HFFc6 (cell line): ENCODE measurements at regions not wholly inside any gene's neighbourhood (a gene's known extent, or its start where the extent isn't known, plus 50 kb on each side); places are given as distances from the start of the nearest gene placed in this dataset.

ENCODE experiments used
- DNase-seq: peaks from one replicate; pipeline ENCODE4 v3.0.0-alpha.2; 2018
- H3K27ac Mint-ChIP-seq: 2 replicates; pipeline ENCODE4 v1.8.0; 2020; ENCODE audit warnings: mild to moderate bottlenecking, mixed read lengths
- H3K27me3 Mint-ChIP-seq: 2 replicates; pipeline ENCODE4 v1.8.0; 2021; ENCODE audit warnings: mild to moderate bottlenecking, moderate library complexity, mixed read lengths; ENCODE audit not compliant: insufficient read depth
- H3K36me3 Mint-ChIP-seq: 2 replicates; pipeline ENCODE4 v1.8.0; 2021; ENCODE audit warnings: low read depth, mixed read lengths
- H3K4me1 Mint-ChIP-seq: 2 replicates; pipeline ENCODE4 v1.8.0; 2020; ENCODE audit warnings: low read depth, mixed read lengths
- H3K4me3 Mint-ChIP-seq: 2 replicates; pipeline ENCODE4 v1.8.0; 2020; ENCODE audit warnings: mild to moderate bottlenecking, moderate library complexity, mixed read lengths
- H3K9me3 Mint-ChIP-seq: 2 replicates; pipeline ENCODE4 v1.8.0; 2020; ENCODE audit warnings: mild to moderate bottlenecking, mixed read lengths
- CTCF ChIP-seq: fragments of 200-600 bp; sonication (generic); IDR thresholded peaks from 2 replicates; pipeline ENCODE4 v1.5.0; 2021; ENCODE audit warnings: antibody characterized with exemption, mild to moderate bottlenecking

- Mint-ChIP-seq H3K27me3 (no peaks in the 10 kb centered on the region; the same call in 1 of the 2 replicates), H3K36me3 (no peaks in the 10 kb centered on the region), H3K4me3 (no peak overlapping the region), H3K27ac (peak overlapping the region; percentile 86), H3K9me3 (no peaks in the 10 kb centered on the region; the same call in 1 of the 2 replicates), H3K4me1 (peaks cover 48% of the 10 kb centered on the region)
- peak; percentile 13 for DNase-seq
- TF ChIP-seq CTCF: no peak
These were observed 86.0 kb upstream of the ALDH1L1 start for GRCh38 chr3:126266291-126266840.

GRCh38 chr3:126264952-126265351 is 84.6 kb upstream of the ALDH1L1 start:
- H3K27ac Mint-ChIP-seq: no peak overlapping the region
- H3K4me3 Mint-ChIP-seq: no peak overlapping the region
- TF ChIP-seq CTCF: no peak
- no peaks in the 10 kb centered on the region; the same call in 1 of the 2 replicates for H3K27me3 Mint-ChIP-seq
- H3K9me3 Mint-ChIP-seq: no peaks in the 10 kb centered on the region; the same call in 1 of the 2 replicates
- peaks cover 43% of the 10 kb centered on the region for H3K4me1 Mint-ChIP-seq
- no peaks in the 10 kb centered on the region for H3K36me3 Mint-ChIP-seq
- no peak for DNase-seq

GRCh38 chr3:126264381-126264780 is 84.0 kb upstream of the ALDH1L1 start:
- Mint-ChIP-seq H3K27me3 (no peaks in the 10 kb centered on the region; the same call in 1 of the 2 replicates), H3K27ac (no peak overlapping the region), H3K9me3 (no peaks in the 10 kb centered on the region; the same call in 1 of the 2 replicates), H3K36me3 (no peaks in the 10 kb centered on the region), H3K4me3 (no peak overlapping the region), H3K4me1 (peaks cover 40% of the 10 kb centered on the region)
- TF ChIP-seq CTCF: no peak
- no peak for DNase-seq

- Mint-ChIP-seq H3K9me3 (no peaks in the 10 kb centered on the region; the same call in 1 of the 2 replicates), H3K4me3 (no peak overlapping the region), H3K27me3 (no peaks in the 10 kb centered on the region; the same call in 1 of the 2 replicates), H3K36me3 (no peaks in the 10 kb centered on the region), H3K27ac (no peak overlapping the region), H3K4me1 (peaks cover 35% of the 10 kb centered on the region)
- no peak for TF ChIP-seq CTCF
- no peak for DNase-seq
These were observed 83.6 kb upstream of the ALDH1L1 start for GRCh38 chr3:126263971-126264370.

GRCh38 chr3:126263539-126263938 is 83.2 kb upstream of the ALDH1L1 start:
- no peak for TF ChIP-seq CTCF
- no peak for DNase-seq
- H3K27ac Mint-ChIP-seq: no peak overlapping the region
- H3K4me1 Mint-ChIP-seq: peaks cover 35% of the 10 kb centered on the region
- H3K36me3 Mint-ChIP-seq: no peaks in the 10 kb centered on the region
- H3K4me3 Mint-ChIP-seq: no peak overlapping the region
- H3K9me3 Mint-ChIP-seq: no peaks in the 10 kb centered on the region; the same call in 1 of the 2 replicates
- H3K27me3 Mint-ChIP-seq: no peaks in the 10 kb centered on the region; the same call in 1 of the 2 replicates
